ENCODE measurements at regions not wholly inside any gene's neighbourhood (a gene's known extent, or its start where the extent isn't known, plus 50 kb on each side); places are given as distances from the start of the nearest gene placed in this dataset.

- Histone ChIP-seq H3K27ac (no peak overlapping the region), H3K27me3 (no peaks in the 10 kb centered on the region), H3K4me1 (peaks cover 0 to 4% (median 2%) of the 10 kb centered on the region in 4 donors), H3K4me3 (no peak overlapping the region), H3K36me3 (no peaks in the 10 kb centered on the region), H3K9me3 (no peaks in the 10 kb centered on the region)
- 81 to 85% methylated on average over 2 of the region's 2 CpGs for WGBS, 2 donors
- TF ChIP-seq POLR2AphosphoS5 (IDR thresholded peaks at IDR 0.05) (no peak), POLR2A (IDR thresholded peaks at IDR 0.05) (no peak), CTCF (IDR thresholded peaks at IDR 0.05) (no peak), EP300 (IDR thresholded peaks at IDR 0.05) (no peak)
- no peak for DNase-seq
- intact Hi-C loops (cut with DNase I), result no loop called here
Measured at GRCh38 chr9:14560194-14560593, 133.0 kb downstream of the ZDHHC21 start.

- H3K9me3 ChIP-seq, result no peaks in the 10 kb centered on the region
- WGBS, 2 donors, result 84 to 91% methylated on average over 4 of the region's 4 CpGs
- no peaks in the 10 kb centered on the region for H3K27me3 ChIP-seq
- peak overlapping the region in 2 of 4 donors; percentile 0 to 44 for H3K27ac ChIP-seq
- intact Hi-C loops (cut with DNase I), result no loop called here
- no peak for TF ChIP-seq POLR2AphosphoS5 (IDR thresholded peaks at IDR 0.05)
- peaks cover 0 to 12% (median 2%) of the 10 kb centered on the region in 4 donors for H3K4me1 ChIP-seq
- no peak for DNase-seq
- H3K4me3 ChIP-seq, result no peak overlapping the region
- no peaks in the 10 kb centered on the region for H3K36me3 ChIP-seq
Measured at GRCh38 chr9:14554886-14555285, 138.3 kb downstream of the ZDHHC21 start.

GRCh38 chr9:14547245-14548060, 145.8 kb downstream of the ZDHHC21 start:
- H3K27ac ChIP-seq, result no peak overlapping the region
- H3K4me1 ChIP-seq, result peaks cover 0 to 6% (median 0%) of the 10 kb centered on the region in 4 donors
- TF ChIP-seq CTCF (IDR thresholded peaks at IDR 0.05) (no peak), POLR2A (IDR thresholded peaks at IDR 0.05) (no peak), POLR2AphosphoS5 (IDR thresholded peaks at IDR 0.05) (no peak), EP300 (IDR thresholded peaks at IDR 0.05) (no peak)
- no peaks in the 10 kb centered on the region for H3K9me3 ChIP-seq
- H3K4me3 ChIP-seq, result no peak overlapping the region
- DNase-seq, result no peak
- WGBS, 2 donors, result 74 to 81% methylated on average over 5 of the region's 5 CpGs
- no peaks in the 10 kb centered on the region for H3K36me3 ChIP-seq
- intact Hi-C loops (cut with DNase I), result no loop called here
- H3K27me3 ChIP-seq, result no peaks in the 10 kb centered on the region

GRCh38 chr9:14546693-14547092, 146.5 kb downstream of the ZDHHC21 start:
- intact Hi-C loops (cut with DNase I), result no loop called here
- Histone ChIP-seq H3K9me3 (no peaks in the 10 kb centered on the region), H3K4me3 (no peak overlapping the region), H3K27me3 (no peaks in the 10 kb centered on the region), H3K36me3 (no peaks in the 10 kb centered on the region), H3K4me1 (peaks cover 0 to 6% (median 0%) of the 10 kb centered on the region in 4 donors), H3K27ac (no peak overlapping the region)
- DNase-seq, result no peak
- TF ChIP-seq CTCF (IDR thresholded peaks at IDR 0.05) (no peak), POLR2A (IDR thresholded peaks at IDR 0.05) (no peak), POLR2AphosphoS5 (IDR thresholded peaks at IDR 0.05) (no peak), EP300 (IDR thresholded peaks at IDR 0.05) (no peak)
- WGBS, 2 donors, result 92 to 93% methylated on average over 4 of the region's 4 CpGs

GRCh38 chr9:14542071-14542470, 151.2 kb downstream of the ZDHHC21 start:
- TF ChIP-seq POLR2A (IDR thresholded peaks at IDR 0.05), result no peak
- TF ChIP-seq CTCF (IDR thresholded peaks at IDR 0.05), result no peak
- no peak for TF ChIP-seq EP300 (IDR thresholded peaks at IDR 0.05)
- TF ChIP-seq POLR2AphosphoS5 (IDR thresholded peaks at IDR 0.05), result no peak
- no peaks in the 10 kb centered on the region for H3K36me3 ChIP-seq
- intact Hi-C loops (cut with DNase I), result no loop called here
- no peak overlapping the region for H3K4me3 ChIP-seq
- H3K4me1 ChIP-seq, result no peaks in the 10 kb centered on the region
- no peaks in the 10 kb centered on the region for H3K27me3 ChIP-seq
- WGBS, 2 donors, result 83 to 87% methylated on average over 4 of the region's 4 CpGs
- H3K9me3 ChIP-seq, result no peaks in the 10 kb centered on the region
- no peak for DNase-seq
- H3K27ac ChIP-seq, result no peak overlapping the region
